H1 (cell line): ENCODE measurements at regions not wholly inside any gene's neighbourhood (a gene's known extent, or its start where the extent isn't known, plus 50 kb on each side); places are given as distances from the start of the nearest gene placed in this dataset.
A peak's percentile ranks its signal among the peaks of the same experiment; 100 is the strongest.

Experiments
- CTCF ChIA-PET: fragments of 300-600 bp; sonication (Branson Sonifier 250); formaldehyde crosslinking; loops from one replicate; lab custom pipeline; 2021; ENCODE audit not compliant: partially characterized antibody; lab: Charles Lee
- POLR2A ChIA-PET: fragments of 300-600 bp; sonication (Branson Sonifier 250); formaldehyde crosslinking; loops from one replicate; lab custom pipeline; 2021; ENCODE audit warnings: inconsistent platforms; ENCODE audit not compliant: partially characterized antibody; lab: Charles Lee
- DNase-seq, 2 experiments: peaks; one replicate each; pipeline versions ENCODE4 v3.0.0 to v3.0.0-alpha.2; 2010 to 2022; ENCODE audit warnings: low spot score in 2 of 2, low read depth in 1 of 2, mixed read lengths in 1 of 2
- FAIRE-seq: peaks from 2 replicates; lab custom pipeline; 2011; peaks lifted over from hg19 to GRCh38; lab: Jason Lieb, UNC
- H2AFZ ChIP-seq: 2 replicates; pipeline ENCODE4 v1.8.1; 2012; ENCODE audit warnings: low read length, inconsistent platforms
- H2AK5ac ChIP-seq: 2 replicates; pipeline ENCODE4 v1.6.1; 2013; ENCODE audit warnings: low read depth, low read length
- H2BK120ac ChIP-seq: replicated peaks from 2 replicates; pipeline ENCODE3; 2013; ENCODE audit warnings: low read depth, low read length, inconsistent platforms
- H2BK12ac ChIP-seq: 2 replicates; pipeline ENCODE4 v1.6.1; 2013; ENCODE audit warnings: low read depth, low read length
- H2BK15ac ChIP-seq: 2 replicates; pipeline ENCODE4 v1.6.1; 2013; ENCODE audit warnings: low read length
- H2BK20ac ChIP-seq: 2 replicates; pipeline ENCODE4 v1.6.1; 2013; ENCODE audit warnings: low read length
- H2BK5ac ChIP-seq: 2 replicates; pipeline ENCODE4 v1.6.1; 2013; ENCODE audit warnings: low read depth, low read length
- H3K14ac ChIP-seq: 2 replicates; pipeline ENCODE4 v1.6.1; 2013; ENCODE audit warnings: inconsistent platforms; ENCODE audit not compliant: insufficient read length
- H3K18ac ChIP-seq: 2 replicates; pipeline ENCODE4 v1.6.1; 2013; ENCODE audit warnings: low read length; ENCODE audit errors: extremely low read depth
- H3K23ac ChIP-seq: 2 replicates; pipeline ENCODE4 v1.6.1; 2013; ENCODE audit warnings: inconsistent platforms; ENCODE audit not compliant: insufficient read length
- H3K23me2 ChIP-seq: 2 replicates; pipeline ENCODE4 v1.6.1; 2013; ENCODE audit warnings: low read depth, low read length
- H3K27ac ChIP-seq: 2 replicates; pipeline ENCODE4 v1.6.1; 2011; ENCODE audit warnings: low read depth, low read length, inconsistent platforms
- H3K27me3 ChIP-seq, 4 experiments: replicated peaks in 1 of 4; 1 replicate in 1 of 4; 2 replicates in 3 of 4; pipeline versions ENCODE4 v1.6.1 to v1.8.1; 2011 to 2013; ENCODE audit warnings: low read length in 3 of 4, mild to moderate bottlenecking in 3 of 4, inconsistent platforms in 2 of 4, mixed read lengths in 2 of 4, moderate library complexity in 1 of 4; ENCODE audit not compliant: control insufficient read depth in 3 of 4, insufficient read depth in 3 of 4; ENCODE audit errors: extremely low read depth in 1 of 4
- H3K36me3 ChIP-seq, 4 experiments: 2 replicates each; pipeline versions ENCODE4 v1.6.1 to v1.8.1; 2011 to 2013; ENCODE audit warnings: mild to moderate bottlenecking in 4 of 4, low read length in 3 of 4, moderate library complexity in 2 of 4, control low read depth in 1 of 4, inconsistent platforms in 1 of 4; ENCODE audit not compliant: insufficient read depth in 4 of 4, control insufficient read depth in 2 of 4
- H3K4ac ChIP-seq: replicated peaks from 2 replicates; pipeline ENCODE3; 2013; ENCODE audit warnings: low read length, low read depth, mixed read lengths, inconsistent platforms; ENCODE audit not compliant: insufficient read length
- H3K4me1 ChIP-seq, 4 experiments: replicated peaks in 1 of 4; 1 replicate in 1 of 4; 2 replicates in 3 of 4; pipeline versions ENCODE4 v1.6.1 to v1.8.1; 2011 to 2013; ENCODE audit warnings: low read length in 3 of 4, inconsistent platforms in 2 of 4, mixed read lengths in 1 of 4; ENCODE audit not compliant: insufficient read depth in 4 of 4, control insufficient read depth in 3 of 4
- H3K4me2 ChIP-seq, 2 experiments: 2 replicates each; pipeline versions ENCODE4 v1.6.1 to v1.8.1; 2011 to 2013; ENCODE audit warnings: low read depth in 2 of 2, low read length in 2 of 2, control low read depth in 1 of 2, inconsistent platforms in 1 of 2, mild to moderate bottlenecking in 1 of 2; ENCODE audit not compliant: insufficient read depth in 1 of 2
- H3K4me3 ChIP-seq, 4 experiments: fragments of 200-600, 300-600 bp in 1 of 4; sonication (generic), shearing (Covaris generic), sonication (Bioruptor Twin) in 1 of 4; 2 replicates each; pipeline versions ENCODE4 v1.5.1 to v1.8.1; 2011 to 2016; ENCODE audit warnings: low read length in 4 of 4, low read depth in 3 of 4, control low read depth in 2 of 4, inconsistent platforms in 2 of 4, mild to moderate bottlenecking in 2 of 4, mixed read lengths in 1 of 4, moderate library complexity in 1 of 4; ENCODE audit not compliant: insufficient read depth in 2 of 4; ENCODE audit errors: extremely low read depth in 1 of 4
- H3K56ac ChIP-seq: replicated peaks from 2 replicates; pipeline ENCODE3; 2013; ENCODE audit warnings: low read depth, mild to moderate bottlenecking, mixed read lengths, low read length, inconsistent platforms; ENCODE audit not compliant: insufficient read length
- H3K79me1 ChIP-seq: 2 replicates; pipeline ENCODE4 v1.6.1; 2013; ENCODE audit warnings: low read depth, low read length, control low read depth
- H3K79me2 ChIP-seq, 2 experiments: 2 replicates each; pipeline versions ENCODE4 v1.6.1 to v1.8.1; 2012 to 2013; ENCODE audit warnings: low read length in 2 of 2, mild to moderate bottlenecking in 2 of 2, inconsistent platforms in 1 of 2; ENCODE audit not compliant: insufficient read depth in 2 of 2, control insufficient read depth in 1 of 2
- H3K9ac ChIP-seq, 4 experiments: replicated peaks in 1 of 4; 1 replicate in 1 of 4; 2 replicates in 3 of 4; pipeline versions ENCODE4 v1.6.1 to v1.8.1; 2011 to 2013; ENCODE audit warnings: low read depth in 3 of 4, low read length in 3 of 4, control low read depth in 2 of 4, mild to moderate bottlenecking in 2 of 4, moderate library complexity in 2 of 4, inconsistent platforms in 1 of 4; ENCODE audit errors: extremely low read depth in 1 of 4
- H3K9me3 ChIP-seq, 2 experiments: 2 replicates each; pipeline versions ENCODE4 v1.6.1 to v1.8.1; 2012 to 2013; ENCODE audit warnings: mild to moderate bottlenecking in 2 of 2, moderate library complexity in 2 of 2, control low read depth in 1 of 2, inconsistent platforms in 1 of 2, low read depth in 1 of 2, low read length in 1 of 2, mixed read lengths in 1 of 2; ENCODE audit not compliant: insufficient read depth in 2 of 2
- H4K20me1 ChIP-seq, 2 experiments: replicated peaks in 1 of 2; 2 replicates each; pipeline versions ENCODE3 to v1.8.1; 2011 to 2013; ENCODE audit warnings: inconsistent platforms in 2 of 2, low read length in 2 of 2, mild to moderate bottlenecking in 1 of 2; ENCODE audit not compliant: insufficient read depth in 2 of 2, control insufficient read depth in 1 of 2
- H4K5ac ChIP-seq: 2 replicates; pipeline ENCODE4 v1.6.1; 2013; ENCODE audit warnings: low read length, low read depth, mixed read lengths, inconsistent platforms; ENCODE audit not compliant: insufficient read length
- H4K8ac ChIP-seq: 2 replicates; pipeline ENCODE4 v1.8.0; 2013; ENCODE audit warnings: mild to moderate bottlenecking, moderate library complexity, low read length, inconsistent platforms; ENCODE audit not compliant: insufficient read depth; ENCODE audit errors: extremely low read depth
- H4K91ac ChIP-seq: replicated peaks from 2 replicates; pipeline ENCODE3; 2013; ENCODE audit warnings: low read length, mixed read lengths, inconsistent platforms; ENCODE audit not compliant: insufficient read length
- BACH1 ChIP-seq: IDR thresholded peaks from 2 replicates; pipeline ENCODE4 v1.6.1; 2012; ENCODE audit warnings: low read length, improper control_type of control experiment
- CBX8 ChIP-seq: fragments of 300-800, 300-1000 bp; sonication (generic); IDR thresholded peaks from 2 replicates; pipeline ENCODE4 v1.7.1; 2016; ENCODE audit warnings: low read depth, low read length, borderline replicate concordance
- CHD2 ChIP-seq: IDR thresholded peaks from 2 replicates; pipeline ENCODE4 v1.6.1; 2012; ENCODE audit warnings: low read length, improper control_type of control experiment
- EGR1 ChIP-seq: IDR thresholded peaks from 2 replicates; pipeline ENCODE4 v1.6.1; 2011; ENCODE audit warnings: low read depth, low read length, borderline replicate concordance
- HDAC2 ChIP-seq, 2 experiments: fragments of 300-600 bp in 1 of 2; sonication (generic) in 1 of 2; IDR thresholded peaks; 2 replicates each; pipeline ENCODE4 v1.6.1; 2011 to 2012; ENCODE audit warnings: low read depth in 2 of 2, low read length in 2 of 2, mild to moderate bottlenecking in 2 of 2, moderate library complexity in 2 of 2, borderline replicate concordance in 1 of 2, inconsistent platforms in 1 of 2
- HDAC6 ChIP-seq: IDR thresholded peaks from one replicate; pipeline ENCODE4 v1.7.1; 2012; ENCODE audit warnings: low read depth, mild to moderate bottlenecking, inconsistent platforms, low read length, moderate library complexity
- JUN ChIP-seq: IDR thresholded peaks from 2 replicates; pipeline ENCODE4 v1.6.1; 2011; ENCODE audit warnings: low read depth, mild to moderate bottlenecking, improper control_type of control experiment, low read length
- MAFK ChIP-seq: IDR thresholded peaks from 2 replicates; pipeline ENCODE4 v1.6.1; 2012; ENCODE audit warnings: low read depth, mild to moderate bottlenecking, improper control_type of control experiment, low read length
- NANOG ChIP-seq: IDR thresholded peaks from 2 replicates; pipeline ENCODE4 v1.6.1; 2011; ENCODE audit warnings: low read length, low read depth, mild to moderate bottlenecking, inconsistent platforms; ENCODE audit not compliant: insufficient read depth, poor library complexity, severe bottlenecking
- PHF8 ChIP-seq: fragments of 200-600 bp; sonication (generic); conservative IDR thresholded peaks from 2 replicates; pipeline ENCODE4 v1.7.1; 2012; ENCODE audit warnings: low read depth, mild to moderate bottlenecking, inconsistent platforms, low read length, moderate library complexity
- SIN3A ChIP-seq, 2 experiments: IDR thresholded peaks in 1 of 2; conservative IDR thresholded peaks in 1 of 2; 2 replicates each; pipeline ENCODE4 v1.6.1; 2011 to 2012; ENCODE audit warnings: low read length in 2 of 2, improper control_type of control experiment in 1 of 2, low read depth in 1 of 2, mild to moderate bottlenecking in 1 of 2
- SIX5 ChIP-seq: IDR thresholded peaks from 2 replicates; pipeline ENCODE4 v1.6.1; 2011; ENCODE audit warnings: mild to moderate bottlenecking, low read depth, low read length
- USF2 ChIP-seq: IDR thresholded peaks from 2 replicates; pipeline ENCODE4 v1.6.1; 2011; ENCODE audit warnings: low read length, improper control_type of control experiment
- ZNF274 ChIP-seq: IDR thresholded peaks from 2 replicates; pipeline ENCODE4 v1.7.0; 2012; ENCODE audit warnings: low read length, borderline replicate concordance; ENCODE audit errors: extremely low read depth
- WGBS, 2 experiments: shearing (Covaris generic) in 1 of 2; methylation state at CpG; one replicate each; pipeline versions ENCODE4 v1.1.6 to v1.1.7; 2013 to 2015; ENCODE audit warnings: low lambda C conversion rate in 2 of 2, mixed read lengths in 2 of 2, inconsistent platforms in 1 of 2, low coverage in 1 of 2, missing lambda C conversion rate in 1 of 2; ENCODE audit not compliant: insufficient replicate concordance in 2 of 2, insufficient coverage in 1 of 2, insufficient read length in 1 of 2; ENCODE audit errors: extremely low coverage in 1 of 2, missing lambda C conversion rate in 1 of 2; 5-methylcytosine and 5-hydroxymethylcytosine counted together

- no peak overlapping the region for H2BK5ac ChIP-seq
- no peak overlapping the region for H2BK15ac ChIP-seq
- no peak overlapping the region for H3K27ac ChIP-seq
- H2AK5ac ChIP-seq: no peak overlapping the region
- ChIA-PET CTCF (interaction anchor here (0.9 kb wide), 1 partner anchor 14 kb away, joined by 4 read pairs; no protein-coding TSS in a partner anchor), POLR2A (no interaction called here)
- no peak overlapping the region for H3K14ac ChIP-seq
- no peak for FAIRE-seq
- H3K9me3 ChIP-seq: no peaks in the 10 kb centered on the region
- no peak overlapping the region for H4K91ac ChIP-seq
- H3K23me2 ChIP-seq: no peaks in the 10 kb centered on the region; the same call in 1 of the 2 replicates
- H2BK20ac ChIP-seq: no peak overlapping the region
- DNase-seq: no peak
- H3K56ac ChIP-seq: no peak overlapping the region
- H3K4me2 ChIP-seq: no peak overlapping the region
- no peak overlapping the region for H3K4me3 ChIP-seq
- no peak overlapping the region for H2BK12ac ChIP-seq
- no peak overlapping the region for H4K5ac ChIP-seq
- 63% methylated on average over 5 of the region's 5 CpGs; no CpG with 5 or more reads in 1 of the 2 experiments for WGBS, 2 experiments
- H4K8ac ChIP-seq: no peak overlapping the region
- H3K79me1 ChIP-seq: no peaks in the 10 kb centered on the region
- H2AFZ ChIP-seq: peak overlapping the region; percentile 57; the same call in 1 of the 2 replicates
- H3K9ac ChIP-seq: no peak overlapping the region
- H3K4me1 ChIP-seq: no peaks in the 10 kb centered on the region; a peak in 1 of 7 replicates
- no peaks in the 10 kb centered on the region for H4K20me1 ChIP-seq
- no peak overlapping the region for H2BK120ac ChIP-seq
- no peak overlapping the region for H3K23ac ChIP-seq
- H3K27me3 ChIP-seq: no peaks in the 10 kb centered on the region
- no peak overlapping the region for H3K18ac ChIP-seq
- no peak overlapping the region for H3K4ac ChIP-seq
- no peaks in the 10 kb centered on the region for H3K36me3 ChIP-seq
- H3K79me2 ChIP-seq: no peaks in the 10 kb centered on the region
- TF ChIP-seq SIX5: no peak
- TF ChIP-seq JUN: no peak
- no peak for TF ChIP-seq CBX8
- no peak for TF ChIP-seq EGR1
- TF ChIP-seq NANOG: no peak
- no peak for TF ChIP-seq BACH1
- no peak for TF ChIP-seq HDAC6
- TF ChIP-seq USF2: no peak
- TF ChIP-seq MAFK: no peak
- no peak for TF ChIP-seq CHD2
- no peak for TF ChIP-seq HDAC2 (IDR thresholded peaks at IDR 0.05; ENCODE audit: borderline replicate concordance in 1 of 2, low read depth in 2 of 2, low read length in 2 of 2)
- TF ChIP-seq SIN3A (conservative IDR thresholded peaks at IDR 0.05 in 1 of 2, IDR thresholded peaks at IDR 0.05 in 1 of 2; ENCODE audit: low read depth in 1 of 2, low read length in 2 of 2): no peak
- no peak for TF ChIP-seq PHF8
- no peak for TF ChIP-seq ZNF274
These were observed 947.5 kb downstream of the BRINP3 start for GRCh38 chr1:189530162-189530561.
